ENCODE measurements at regions not wholly inside any gene's neighbourhood (a gene's known extent, or its start where the extent isn't known, plus 50 kb on each side); places are given as distances from the start of the nearest gene placed in this dataset.

- ChIA-PET SMC1A (ENCODE audit: uncharacterized antibody, unreplicated experiment) (interaction anchor here (0.5 to 2.9 kb wide), 6 partner anchors 8 to 91 kb away, joined by 3 to 10 read pairs (median 4); no protein-coding TSS in a partner anchor), RAD21 (ENCODE audit: unreplicated experiment) (no interaction called here), CTCF (interaction anchor here (1.2 to 1.6 kb wide), 5 partner anchors 8 to 91 kb away, joined by 3 to 5 read pairs (median 3); no protein-coding TSS in a partner anchor), POLR2A (no interaction called here)
- H3K4me1 ChIP-seq (ENCODE audit: control insufficient read depth, insufficient read depth, low read length) = no peaks in the 10 kb centered on the region
- FAIRE-seq (no peak), ATAC-seq (no peak), DNase-seq (ENCODE audit: low read depth, low spot score) (no peak)
- no peaks in the 10 kb centered on the region for H3K27me3 ChIP-seq (replicated peaks in 1 of 2; ENCODE audit: control insufficient read depth in 2 of 2, insufficient read depth in 2 of 2, low read length in 1 of 2)
- intact Hi-C loops (cut with micrococcal nuclease; ENCODE audit: unreplicated experiment) = no loop called here
- H4K20me1 ChIP-seq (ENCODE audit: control insufficient read depth, insufficient read depth) = no peaks in the 10 kb centered on the region; the same call in 1 of the 2 replicates
- WGBS (ENCODE audit: insufficient coverage, insufficient replicate concordance, low lambda C conversion rate, missing lambda C conversion rate) = 84% methylated on average over 5 of the region's 5 CpGs
- H3K4me3 ChIP-seq = no peak overlapping the region
- BruUV-seq (replicated peaks) = no TSS peak
- no peak overlapping the region for H3K27ac ChIP-seq (ENCODE audit: control insufficient read depth, insufficient read depth)
- H3K9me3 ChIP-seq (replicated peaks; ENCODE audit: control insufficient read depth, insufficient read depth, low read length) = peaks cover 2% of the 10 kb centered on the region
- no peak overlapping the region for H2AFZ ChIP-seq (ENCODE audit: control insufficient read depth, low read depth, low read length)
- no peaks in the 10 kb centered on the region for H3K79me2 ChIP-seq (ENCODE audit: control insufficient read depth, insufficient read depth, low read length)
- in situ Hi-C loops (cut with MboI) = no loop called here
- H3K9ac ChIP-seq (ENCODE audit: control insufficient read depth, insufficient read depth, low read length) = no peak overlapping the region
- TF ChIP-seq SIX5 (IDR thresholded peaks at IDR 0.05; ENCODE audit: low read depth, low read length, severe bottlenecking) (no peak), ZBTB40 (IDR thresholded peaks at IDR 0.05; ENCODE audit: borderline replicate concordance) (no peak), FOXM1 (IDR thresholded peaks at IDR 0.05; ENCODE audit: low read depth, low read length) (no peak), IKZF1 (conservative IDR thresholded peaks at IDR 0.05) (no peak), MAX (IDR thresholded peaks at IDR 0.05; ENCODE audit: low read depth, low read length) (no peak), YBX1 (IDR thresholded peaks at IDR 0.05) (no peak), RAD21 (IDR thresholded peaks at IDR 0.05; ENCODE audit: insufficient read depth, low read depth, low read length) (no peak), CUX1 (IDR thresholded peaks at IDR 0.05; ENCODE audit: insufficient replicate concordance, low read depth, low read length) (no peak), ZNF24 (IDR thresholded peaks at IDR 0.05) (no peak), HDGF (IDR thresholded peaks at IDR 0.05) (no peak), EED (IDR thresholded peaks at IDR 0.05; ENCODE audit: low read depth) (no peak), CHD2 (IDR thresholded peaks at IDR 0.05; ENCODE audit: borderline replicate concordance, low read depth, low read length) (no peak), MTA3 (IDR thresholded peaks at IDR 0.05; ENCODE audit: borderline replicate concordance, low read length) (no peak), YY1 (IDR thresholded peaks at IDR 0.05; ENCODE audit: low read depth, low read length) (no peak), CBX5 (IDR thresholded peaks at IDR 0.05; ENCODE audit: low read depth) (no peak), BCL11A (IDR thresholded peaks at IDR 0.05; ENCODE audit: low read depth, low read length) (no peak)
- no peaks in the 10 kb centered on the region for H3K36me3 ChIP-seq (ENCODE audit: control insufficient read depth in 2 of 2, insufficient read depth in 2 of 2, low read length in 1 of 2)
- no peak overlapping the region for H3K4me2 ChIP-seq (ENCODE audit: control insufficient read depth, insufficient read depth)
Measured at GRCh38 chr9:130775336-130775991, 59.6 kb upstream of the ABL1 start.

Measured in GM12878 (cell line).